DND-41 (cell line): ENCODE measurements at regions not wholly inside any gene's neighbourhood (a gene's known extent, or its start where the extent isn't known, plus 50 kb on each side); places are given as distances from the start of the nearest gene placed in this dataset.

ENCODE experiments used
- ATAC-seq: fragments of 200-7000 bp; cut with Tn5 transposase; 3 replicates; pipeline ENCODE4 v1.9.1; 2021; ENCODE audit warnings: low read depth; ENCODE audit not compliant: insufficient read depth
- DNase-seq: peaks from one replicate; pipeline ENCODE4 v3.0.0-alpha.2; 2020
- H2AFZ ChIP-seq: 2 replicates; pipeline ENCODE4 v1.6.0; 2012; ENCODE audit warnings: low read depth, low read length
- H3K27ac ChIP-seq: 2 replicates; pipeline ENCODE4 v1.5.1; 2012; ENCODE audit warnings: low read length, inconsistent platforms
- H3K27me3 ChIP-seq: fragments of 200-600 bp; sonication (generic); 2 replicates; pipeline ENCODE4 v1.6.0; 2012; ENCODE audit warnings: low read length, mild to moderate bottlenecking, inconsistent platforms; ENCODE audit not compliant: insufficient read depth, poor library complexity
- H3K36me3 ChIP-seq: 2 replicates; pipeline ENCODE4 v1.5.1; 2012; ENCODE audit warnings: low read length, inconsistent platforms; ENCODE audit not compliant: insufficient read depth
- H3K4me1 ChIP-seq: 2 replicates; pipeline ENCODE4 v1.5.1; 2012; ENCODE audit warnings: mild to moderate bottlenecking, low read length; ENCODE audit not compliant: insufficient read depth
- H3K4me2 ChIP-seq: 2 replicates; pipeline ENCODE4 v1.6.0; 2012; ENCODE audit warnings: mild to moderate bottlenecking, moderate library complexity, low read length, inconsistent platforms; ENCODE audit not compliant: insufficient read depth
- H3K4me3 ChIP-seq, 2 experiments: fragments of 200-600 bp in 1 of 2; shearing (Covaris generic) in 1 of 2; 2 replicates each; pipeline ENCODE4 v1.5.1; 2012 to 2016; ENCODE audit warnings: inconsistent platforms in 2 of 2, low read length in 2 of 2, mild to moderate bottlenecking in 2 of 2, low read depth in 1 of 2, moderate library complexity in 1 of 2
- H3K79me2 ChIP-seq: 2 replicates; pipeline ENCODE4 v1.6.0; 2012; ENCODE audit warnings: low read length, inconsistent platforms; ENCODE audit not compliant: insufficient read depth
- H3K9ac ChIP-seq: 2 replicates; pipeline ENCODE4 v1.6.0; 2012; ENCODE audit warnings: low read depth, mild to moderate bottlenecking, inconsistent platforms, low read length, moderate library complexity
- H3K9me3 ChIP-seq: 2 replicates; pipeline ENCODE4 v1.5.1; 2012; ENCODE audit warnings: low read length, moderate library complexity, mild to moderate bottlenecking, inconsistent platforms; ENCODE audit not compliant: insufficient read depth, severe bottlenecking
- H4K20me1 ChIP-seq: 2 replicates; pipeline ENCODE4 v1.6.0; 2012; ENCODE audit warnings: low read length; ENCODE audit not compliant: insufficient read depth
- CTCF ChIP-seq: IDR thresholded peaks from 2 replicates; pipeline ENCODE4 v1.5.1; 2012; ENCODE audit warnings: borderline replicate concordance, low read length, moderate library complexity, mild to moderate bottlenecking; ENCODE audit not compliant: poor library complexity, severe bottlenecking; ENCODE audit errors: extremely low read depth
- EZH2 ChIP-seq: IDR thresholded peaks from 3 replicates; pipeline ENCODE4 v1.6.1; 2012; ENCODE audit warnings: borderline replicate concordance, low read depth, mild to moderate bottlenecking, moderate library complexity, low read length, inconsistent platforms; ENCODE audit not compliant: severe bottlenecking

DNA sequence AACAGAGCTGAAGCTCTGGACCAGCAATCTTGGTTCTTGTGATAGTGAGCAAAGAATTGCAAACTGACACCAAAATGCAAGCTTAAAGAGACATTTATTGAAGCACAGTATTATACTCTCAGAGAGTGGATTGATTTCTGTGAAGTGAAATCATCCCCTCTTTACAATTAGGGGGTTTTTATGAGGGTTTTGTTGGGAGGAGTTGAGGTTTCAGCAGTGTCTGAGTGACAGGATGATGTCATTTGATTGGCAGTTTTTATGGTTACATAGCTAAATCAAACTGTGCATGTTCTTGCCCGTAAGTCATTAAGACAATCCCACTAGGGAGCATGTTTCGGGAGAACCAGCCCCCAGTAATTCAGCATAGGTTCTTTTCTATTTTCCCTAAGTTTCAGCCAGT is 1200.5 kb downstream of the SI start:
- Histone ChIP-seq H3K27ac (no peak overlapping the region), H3K9ac (no peak overlapping the region), H4K20me1 (no peaks in the 10 kb centered on the region), H3K27me3 (no peaks in the 10 kb centered on the region), H2AFZ (no peak overlapping the region), H3K36me3 (no peaks in the 10 kb centered on the region), H3K4me1 (no peaks in the 10 kb centered on the region), H3K4me2 (no peak overlapping the region), H3K4me3 (no peak overlapping the region), H3K9me3 (peaks cover 6% of the 10 kb centered on the region), H3K79me2 (no peaks in the 10 kb centered on the region)
- ATAC-seq (no peak), DNase-seq (no peak)
- TF ChIP-seq EZH2 (no peak), CTCF (no peak)

DNA sequence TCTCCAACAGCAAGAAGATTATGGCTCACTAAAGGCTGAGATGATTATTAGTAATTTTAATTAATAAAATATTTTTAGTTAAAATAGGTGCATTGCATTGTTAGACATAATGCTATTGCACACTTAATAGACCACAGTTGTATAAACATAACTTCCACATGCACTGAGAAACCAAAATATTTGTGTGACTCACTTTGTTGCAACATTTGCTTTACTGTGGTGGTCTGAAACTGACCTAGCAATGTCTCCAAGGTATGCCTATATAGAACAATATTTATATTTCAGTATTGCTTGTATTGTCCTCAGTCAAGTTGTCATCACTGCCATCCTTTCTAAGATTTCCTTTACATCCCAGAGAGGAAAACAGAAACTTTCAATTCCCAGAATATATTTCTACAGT is 1215.2 kb downstream of the SI start:
- H3K27me3 ChIP-seq = no peaks in the 10 kb centered on the region
- no peak for TF ChIP-seq EZH2
- no peak for TF ChIP-seq CTCF
- no peaks in the 10 kb centered on the region for H3K4me1 ChIP-seq
- no peak overlapping the region for H3K27ac ChIP-seq
- no peak overlapping the region for H2AFZ ChIP-seq
- H4K20me1 ChIP-seq = no peaks in the 10 kb centered on the region
- no peak overlapping the region for H3K4me3 ChIP-seq
- H3K9me3 ChIP-seq = peaks cover 5% of the 10 kb centered on the region
- DNase-seq (no peak), ATAC-seq (no peak)
- no peak overlapping the region for H3K4me2 ChIP-seq
- H3K79me2 ChIP-seq = no peaks in the 10 kb centered on the region
- H3K9ac ChIP-seq = no peak overlapping the region
- no peaks in the 10 kb centered on the region for H3K36me3 ChIP-seq

- H2AFZ ChIP-seq = no peak overlapping the region; the same call in 1 of the 2 replicates
- H3K27me3 ChIP-seq = no peaks in the 10 kb centered on the region
- no peak overlapping the region for H3K9ac ChIP-seq
- TF ChIP-seq EZH2 (no peak), CTCF (no peak)
- no peak overlapping the region for H3K4me3 ChIP-seq
- no peaks in the 10 kb centered on the region for H3K79me2 ChIP-seq
- no peaks in the 10 kb centered on the region for H3K36me3 ChIP-seq
- H3K27ac ChIP-seq = no peak overlapping the region
- H4K20me1 ChIP-seq = no peaks in the 10 kb centered on the region
- H3K4me1 ChIP-seq = no peaks in the 10 kb centered on the region
- peaks cover 8% of the 10 kb centered on the region for H3K9me3 ChIP-seq
- H3K4me2 ChIP-seq = no peak overlapping the region
- DNase-seq = no peak
- no peak for ATAC-seq
Measured at GRCh38 chr3:163852233-163852632, 1226.1 kb downstream of the SI start.

DNA sequence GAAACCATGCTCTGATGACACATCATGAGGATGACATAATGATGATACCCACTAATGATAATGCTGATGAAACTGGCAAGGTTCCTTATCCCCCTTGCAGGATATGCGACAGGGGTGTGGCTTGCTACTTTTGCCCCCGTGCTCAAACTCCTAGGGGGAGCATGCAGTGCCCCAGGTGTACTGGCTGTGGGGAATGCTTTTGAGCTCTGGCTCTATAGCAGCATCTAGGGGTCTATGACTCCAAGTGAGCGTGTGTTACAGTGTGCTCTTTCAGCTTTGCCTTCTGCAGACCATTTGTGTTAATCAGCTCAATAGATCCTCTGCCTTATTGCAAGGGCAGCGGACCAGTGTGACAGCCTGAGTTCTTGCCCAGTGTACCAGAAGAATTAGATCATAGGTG is 1239.5 kb downstream of the SI start:
- Histone ChIP-seq H3K79me2 (no peaks in the 10 kb centered on the region), H3K4me3 (no peak overlapping the region), H4K20me1 (no peaks in the 10 kb centered on the region), H3K4me2 (no peak overlapping the region), H3K27ac (no peak overlapping the region), H2AFZ (no peak overlapping the region), H3K9me3 (peaks cover 8% of the 10 kb centered on the region), H3K4me1 (no peaks in the 10 kb centered on the region), H3K27me3 (no peaks in the 10 kb centered on the region), H3K9ac (no peak overlapping the region), H3K36me3 (no peaks in the 10 kb centered on the region)
- no peak for TF ChIP-seq EZH2
- no peak for TF ChIP-seq CTCF
- no peak for DNase-seq
- no peak; the same call in 2 of the 3 replicates for ATAC-seq
